ENCODE measurements at regions not wholly inside any gene's neighbourhood (a gene's known extent, or its start where the extent isn't known, plus 50 kb on each side); places are given as distances from the start of the nearest gene placed in this dataset.

DNA sequence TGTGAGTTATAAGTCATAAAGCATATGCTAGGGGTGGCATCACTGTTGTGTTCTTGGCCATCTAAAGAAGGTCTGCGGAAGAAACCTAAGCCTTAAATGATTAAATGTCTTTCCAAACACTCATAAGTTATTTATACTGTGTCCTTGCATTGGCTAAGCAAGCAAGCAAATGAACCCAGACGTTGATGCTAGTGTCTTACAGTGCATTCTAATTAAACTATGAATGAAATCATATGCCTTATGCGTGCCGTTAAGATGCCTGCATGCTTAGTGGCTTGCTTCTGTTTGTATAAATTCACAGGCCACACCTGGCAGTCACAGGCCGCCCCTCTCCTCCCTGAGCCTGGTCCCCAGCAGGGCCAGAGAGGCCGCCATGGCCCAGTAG, 49.9 kb downstream of the RIN2 start:
- DNase-seq (ENCODE audit: low read depth) = no peak

DNA sequence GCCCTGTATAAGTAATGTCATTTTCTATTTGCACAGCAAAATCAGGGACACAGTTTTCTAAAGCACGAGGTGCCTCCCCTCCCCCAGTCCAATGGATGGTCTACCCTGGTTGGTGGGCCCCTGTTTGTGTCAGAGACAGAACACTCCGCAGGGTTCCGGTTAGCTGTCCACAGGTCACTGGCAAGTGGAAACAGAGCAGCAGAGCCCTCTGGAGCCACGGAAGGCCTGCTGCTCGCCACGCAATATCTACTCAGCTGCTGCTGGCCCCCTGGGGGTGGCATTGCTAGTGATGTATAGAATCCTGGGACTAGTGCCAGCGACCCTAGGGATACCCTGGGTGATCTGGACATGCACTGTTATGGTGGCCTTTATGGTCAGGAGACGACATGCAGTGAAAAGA, 50.4 kb downstream of the RIN2 start:
- DNase-seq (ENCODE audit: low read depth) = no peak

DNA sequence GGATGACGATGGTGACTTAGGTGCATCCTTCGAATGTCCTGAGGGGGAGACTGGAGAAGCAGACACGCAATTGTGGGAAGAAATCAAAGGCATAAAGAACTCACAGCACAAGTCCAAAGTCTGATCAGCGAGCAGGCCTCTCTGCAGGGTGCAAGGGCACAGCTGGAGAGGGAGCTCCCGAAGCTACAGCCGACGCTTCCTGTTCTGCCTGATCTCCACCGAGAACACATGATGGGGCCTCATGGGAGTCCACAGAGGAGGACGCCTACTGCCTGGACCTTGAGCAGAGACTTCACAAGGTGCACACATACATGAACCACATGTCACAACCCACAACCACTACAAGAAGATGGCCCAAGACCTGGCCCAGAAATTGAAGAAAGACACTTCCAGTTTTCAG, 51.4 kb downstream of the RIN2 start:
- no peak for DNase-seq (ENCODE audit: low read depth)

GRCh38 chr20:19811231-19811630, 53.2 kb downstream of the RIN2 start:
- no peak for DNase-seq (ENCODE audit: low read depth)

DNA sequence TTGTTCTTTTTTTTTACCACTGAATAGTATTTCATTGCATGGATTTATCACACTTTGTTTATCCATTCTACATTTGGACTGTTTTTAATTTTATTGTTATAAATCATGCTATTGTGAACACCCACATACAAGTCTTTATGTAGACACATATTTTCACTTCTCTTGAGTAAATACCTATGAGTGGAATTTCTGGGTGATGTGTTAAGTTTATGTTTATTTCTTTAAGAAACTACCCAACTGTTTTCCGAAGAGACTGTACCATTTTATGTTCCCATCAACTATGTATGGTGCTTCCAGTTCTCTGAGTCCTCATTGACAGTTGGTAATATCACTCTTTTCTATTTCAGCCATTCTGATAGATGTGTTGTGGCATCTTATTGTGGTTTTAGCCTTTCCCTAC, 54.0 kb downstream of the RIN2 start:
- DNase-seq (ENCODE audit: low read depth) = no peak

DNA sequence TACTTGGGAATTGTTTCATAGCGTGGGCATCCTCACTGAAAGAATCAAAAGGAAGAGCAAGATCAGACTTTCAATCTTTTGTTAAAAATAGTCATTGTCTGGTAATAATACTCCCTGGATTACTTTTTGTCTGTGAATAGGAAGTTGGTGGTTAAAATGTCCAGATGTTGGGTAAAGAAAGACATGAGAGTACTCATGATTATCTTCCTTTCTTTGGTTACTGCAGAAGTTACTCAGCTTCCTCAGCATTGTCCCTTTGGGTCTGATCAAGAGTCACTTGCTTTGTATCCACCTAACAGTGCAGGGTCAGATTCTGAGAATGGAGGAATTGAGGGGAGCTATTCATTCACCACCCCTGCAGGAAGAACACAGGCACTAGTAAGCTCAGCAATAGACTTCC, 54.6 kb downstream of the RIN2 start:
- DNase-seq (ENCODE audit: low read depth) = no peak

DNA sequence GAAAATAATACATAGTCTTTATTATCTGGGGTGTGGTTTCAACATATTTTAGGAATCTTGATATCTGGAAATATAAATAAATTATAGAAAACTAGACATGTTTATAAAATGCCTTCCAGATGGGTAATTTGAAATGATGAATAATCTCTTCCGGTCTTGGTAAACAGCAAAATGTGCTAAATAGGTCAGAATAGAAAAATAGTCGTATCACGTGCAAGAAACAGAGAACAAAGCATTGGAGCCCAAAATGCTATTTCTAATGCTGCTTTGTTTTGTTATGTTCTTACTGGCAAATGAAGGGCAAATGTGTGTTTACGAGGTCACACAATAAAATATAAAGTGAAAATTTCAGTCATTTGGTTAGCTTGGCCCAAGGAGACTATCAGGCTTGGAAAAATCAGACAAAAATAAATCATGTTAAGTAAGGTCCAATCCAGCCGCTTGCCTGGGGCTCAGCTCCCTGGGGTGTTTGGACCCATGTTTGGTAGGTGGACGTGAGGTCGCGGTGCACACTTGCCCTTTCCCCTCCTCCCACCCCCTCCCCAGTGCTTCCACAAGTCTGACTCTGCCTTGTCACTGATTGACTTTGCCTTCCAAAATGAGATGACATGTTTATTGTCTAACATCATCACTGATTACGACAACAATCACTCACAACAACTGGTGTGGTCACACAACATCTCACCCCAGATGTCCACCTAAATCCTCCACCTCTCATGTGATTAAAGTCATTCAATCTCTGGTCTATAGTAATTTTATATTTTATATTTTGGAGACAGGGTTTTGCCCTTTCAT, 56.0 kb downstream of the RIN2 start:
- DNase-seq (ENCODE audit: low read depth) = no peak

DNA sequence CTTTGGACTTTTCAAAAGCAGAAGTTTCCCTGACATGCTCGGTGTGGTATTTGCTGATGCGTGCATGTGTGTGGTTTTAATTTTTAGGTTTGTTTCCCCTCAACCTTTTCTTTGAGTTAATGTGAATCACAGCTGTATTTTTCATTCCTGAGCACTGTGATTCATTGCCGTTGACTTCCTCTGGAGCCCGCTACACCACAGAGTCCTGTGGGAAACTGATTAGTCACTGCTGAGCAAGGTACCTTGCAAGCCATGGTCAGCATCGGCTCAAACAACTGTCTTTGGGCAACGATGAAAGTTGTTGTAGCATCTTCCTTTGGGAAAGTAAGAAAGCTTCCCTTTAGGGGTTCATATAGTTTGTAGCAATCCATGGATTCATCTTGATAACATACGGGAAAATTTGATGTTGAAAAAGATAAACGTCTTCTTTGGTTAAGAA, 57.5 kb downstream of the RIN2 start:
- DNase-seq (ENCODE audit: low read depth) = peak; percentile 97

GRCh38 chr20:19816386-19816785, 58.3 kb downstream of the RIN2 start:
- DNase-seq (ENCODE audit: low read depth) = no peak

GRCh38 chr20:19817017-19817416, 59.0 kb downstream of the RIN2 start:
- DNase-seq (ENCODE audit: low read depth) = no peak

- DNase-seq (ENCODE audit: low read depth) = no peak
Measured at GRCh38 chr20:19819149-19819548, 61.1 kb downstream of the RIN2 start.

GRCh38 chr20:19820555-19821211, 62.6 kb downstream of the RIN2 start:
- no peak for DNase-seq (ENCODE audit: low read depth)

- DNase-seq (ENCODE audit: low read depth) = no peak
Measured at GRCh38 chr20:19821606-19822005, 63.5 kb downstream of the RIN2 start.

- DNase-seq (ENCODE audit: low read depth) = no peak
Measured at GRCh38 chr20:19823216-19823615, 65.2 kb downstream of the RIN2 start.

DNA sequence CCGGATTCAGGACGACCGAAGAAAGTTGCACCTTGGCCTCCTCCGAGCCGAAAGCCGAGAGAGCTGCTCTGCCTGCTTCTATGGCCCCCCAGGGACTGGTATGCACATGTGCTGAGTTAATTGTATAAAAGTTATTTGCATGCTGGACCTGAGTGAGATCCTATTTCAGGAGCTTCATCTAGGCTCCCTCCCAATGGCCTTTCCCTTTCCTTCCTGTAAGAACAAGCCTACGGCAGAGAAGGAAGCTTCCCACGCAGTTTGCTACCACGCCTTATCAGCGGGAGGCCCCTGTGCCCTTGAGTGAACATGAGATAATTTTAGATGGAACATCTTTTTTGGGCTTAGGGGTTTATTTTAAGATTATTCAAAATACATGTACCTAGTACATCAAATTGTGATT, 65.9 kb downstream of the RIN2 start:
- no peak for DNase-seq (ENCODE audit: low read depth)

- DNase-seq (ENCODE audit: low read depth) = no peak
Measured at GRCh38 chr20:19824861-19825260, 66.8 kb downstream of the RIN2 start.

DNA sequence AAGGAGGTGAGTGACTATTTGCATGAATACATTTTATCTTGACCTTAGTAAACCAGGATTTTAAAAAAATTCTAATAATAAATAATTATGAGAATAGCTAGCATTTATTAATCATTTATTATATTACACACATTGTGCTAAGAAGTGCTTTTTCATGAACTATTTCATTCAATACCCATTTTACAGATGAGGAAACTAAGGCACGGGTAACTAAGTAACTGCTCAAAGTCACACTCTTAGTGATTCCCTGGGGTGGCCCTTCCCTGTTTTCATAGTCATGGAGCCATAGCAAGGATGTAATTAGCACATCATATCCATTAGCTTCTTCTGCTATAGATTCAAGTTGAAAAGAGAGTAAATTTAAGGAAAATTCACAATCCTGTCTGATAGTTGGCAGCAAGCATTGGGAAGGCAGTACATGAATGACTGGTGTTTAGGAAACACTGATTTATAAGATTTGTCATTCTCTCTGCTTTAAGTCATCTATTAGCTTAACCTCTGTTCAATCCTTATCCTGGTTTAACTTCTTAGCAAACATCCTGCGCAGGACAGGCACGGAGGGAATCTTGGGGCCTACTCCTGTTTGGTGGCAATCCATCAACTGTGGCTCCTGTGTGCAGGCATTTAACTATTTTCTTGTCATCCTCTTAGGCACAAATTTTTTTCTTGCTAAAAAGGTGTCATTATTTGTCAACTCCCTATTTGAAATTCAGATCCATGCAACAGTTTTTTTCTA, 68.3 kb downstream of the RIN2 start:
- DNase-seq (ENCODE audit: low read depth) = no peak

- DNase-seq (ENCODE audit: low read depth) = no peak
Measured at GRCh38 chr20:19827818-19828217, 69.8 kb downstream of the RIN2 start.

DNA sequence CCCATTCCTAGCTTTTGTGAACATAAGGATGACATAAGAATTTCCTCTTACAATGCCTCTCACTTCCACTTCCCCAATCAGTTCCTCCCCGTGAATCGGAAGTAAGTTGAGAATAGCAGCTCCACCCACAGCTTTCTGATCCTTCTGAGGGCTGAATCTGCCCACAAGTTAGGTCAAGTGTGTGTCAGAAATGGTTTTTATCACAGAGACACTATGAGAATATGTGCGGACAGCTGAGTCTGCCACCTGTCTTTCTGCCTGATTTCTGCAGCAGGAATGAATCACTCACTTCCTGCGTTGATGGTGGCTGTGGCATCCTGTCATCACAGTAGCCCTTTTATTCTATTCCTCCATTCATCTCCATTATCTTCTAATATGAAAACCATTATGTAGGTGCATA, 70.2 kb downstream of the RIN2 start:
- no peak for DNase-seq (ENCODE audit: low read depth)

DNA sequence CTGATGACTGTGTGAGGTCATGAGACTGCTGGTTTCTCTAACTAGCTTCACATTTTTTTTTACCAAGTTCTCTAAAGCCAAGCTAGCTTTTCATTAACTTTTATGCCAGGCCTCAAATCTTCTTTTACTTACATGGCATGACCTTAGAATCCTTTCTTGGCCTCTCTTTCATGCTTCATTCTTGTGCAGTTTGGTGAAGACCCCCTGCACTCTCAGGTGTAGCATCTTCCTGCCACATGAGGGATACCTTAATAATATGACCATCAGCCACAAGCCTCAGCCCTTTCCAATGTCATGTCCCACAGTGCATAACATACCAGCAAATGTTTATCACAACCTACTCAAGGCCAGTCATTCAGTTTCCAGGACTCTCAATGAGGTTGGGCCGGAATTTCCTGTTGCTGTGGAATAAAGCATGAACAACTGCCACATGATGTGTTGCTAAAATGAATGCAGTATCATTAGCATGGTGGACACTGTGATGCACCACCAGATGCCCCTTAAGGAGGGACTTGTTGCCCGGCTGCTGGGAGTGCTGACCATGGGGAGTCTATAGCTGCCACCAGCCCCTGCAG, 72.2 kb downstream of the RIN2 start:
- no peak for DNase-seq (ENCODE audit: low read depth)

- DNase-seq (ENCODE audit: low read depth) = no peak
Measured at GRCh38 chr20:19832875-19833274, 74.8 kb downstream of the RIN2 start.

DNA sequence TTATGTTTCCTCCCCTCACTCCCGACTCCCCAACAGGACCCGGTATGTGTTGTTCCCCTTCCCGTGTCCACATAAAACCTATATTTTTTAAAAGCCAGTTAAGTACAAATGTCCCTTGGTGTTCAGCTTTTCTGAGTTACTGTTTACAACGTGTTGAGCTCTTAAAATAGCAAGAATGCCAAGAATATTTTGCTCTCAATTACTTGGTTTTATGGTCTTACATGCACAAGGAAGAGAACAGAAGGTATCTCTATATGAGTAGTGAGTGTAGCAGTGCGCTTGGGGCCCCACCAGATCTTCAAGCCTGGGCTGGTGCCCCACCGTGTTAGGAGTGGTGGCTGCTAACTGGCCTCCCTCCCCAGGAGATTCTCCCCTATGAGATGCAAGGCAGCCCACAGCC, 75.3 kb downstream of the RIN2 start:
- no peak for DNase-seq (ENCODE audit: low read depth)

DNA sequence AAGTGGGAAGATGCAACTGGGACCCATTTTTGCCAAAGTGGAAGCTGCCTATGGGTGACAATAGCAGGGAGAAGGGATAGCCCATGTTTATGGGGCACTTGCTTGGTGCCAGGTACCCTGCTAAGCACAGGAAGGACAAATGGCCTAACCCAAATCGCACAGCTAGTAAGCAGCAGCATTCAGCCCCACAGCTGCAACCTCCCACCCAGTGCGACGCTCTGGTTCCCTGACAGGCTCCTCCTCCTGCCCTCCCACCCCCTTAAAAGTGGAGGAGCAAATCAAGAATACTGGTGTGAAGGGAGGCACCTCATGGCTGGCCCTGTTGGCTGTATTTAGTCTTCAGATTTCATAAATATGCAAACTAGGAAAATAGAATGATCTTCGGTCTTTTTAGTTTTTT, 76.2 kb downstream of the RIN2 start:
- DNase-seq (ENCODE audit: low read depth) = no peak
